GM13977 (cell line): ENCODE measurements at regions not wholly inside any gene's neighbourhood (a gene's known extent, or its start where the extent isn't known, plus 50 kb on each side); places are given as distances from the start of the nearest gene placed in this dataset.

Experiments
- DNase-seq: peaks from one replicate; pipeline ENCODE4 v3.0.0; 2012; ENCODE audit warnings: low spot score
- CTCF ChIP-seq: IDR thresholded peaks from 2 replicates; pipeline ENCODE4 v1.5.1; 2012; ENCODE audit warnings: mild to moderate bottlenecking, control low read depth; ENCODE audit not compliant: insufficient read depth; ENCODE audit errors: extremely low read depth, missing control alignments
- in situ Hi-C: fragments of 300-500 bp; cut with MboI; formaldehyde crosslinking; loops from one replicate; pipeline ENCODE4 v1.12.0; 2022; ENCODE audit warnings: low sequenced_read_pairs, low pct_unique_long_range_greater_than_20kb, mixed read lengths, inconsistent platforms; ENCODE audit not compliant: unreplicated experiment

GRCh38 chr7:21215307-21215706 lies 212.6 kb upstream of the SP4 start:
- no peak for TF ChIP-seq CTCF
- DNase-seq = no peak
- in situ Hi-C loops = no loop called here

GRCh38 chr7:21217365-21217764 lies 210.5 kb upstream of the SP4 start:
- in situ Hi-C loops = no loop called here
- DNase-seq = no peak
- no peak for TF ChIP-seq CTCF

GRCh38 chr7:21218155-21218554 lies 209.7 kb upstream of the SP4 start:
- TF ChIP-seq CTCF = no peak
- DNase-seq = no peak
- in situ Hi-C loops = no loop called here

- TF ChIP-seq CTCF = no peak
- in situ Hi-C loops = no loop called here
- no peak for DNase-seq
Measured at GRCh38 chr7:21221130-21221529, 206.8 kb upstream of the SP4 start.

GRCh38 chr7:21238400-21239116 lies 189.3 kb upstream of the SP4 start:
- TF ChIP-seq CTCF = no peak
- DNase-seq = no peak
- in situ Hi-C loops = no loop called here

- in situ Hi-C loops = no loop called here
- TF ChIP-seq CTCF = no peak
- DNase-seq = no peak
Measured at GRCh38 chr7:21243265-21243664, 184.6 kb upstream of the SP4 start.

GRCh38 chr7:21251151-21251800 lies 176.6 kb upstream of the SP4 start:
- DNase-seq = no peak
- in situ Hi-C loops = loop anchor here (25.0 kb wide), 2 partner anchors 261 to 761 kb away; no protein-coding TSS in a partner anchor
- no peak for TF ChIP-seq CTCF
